ENCODE measurements at regions not wholly inside any gene's neighbourhood (a gene's known extent, or its start where the extent isn't known, plus 50 kb on each side); places are given as distances from the start of the nearest gene placed in this dataset.
"Not testable (repeated sequence)": the region's sequence is repeated elsewhere in the genome, so short reads cannot be mapped to it uniquely, and the experiment has no call there.

DNA sequence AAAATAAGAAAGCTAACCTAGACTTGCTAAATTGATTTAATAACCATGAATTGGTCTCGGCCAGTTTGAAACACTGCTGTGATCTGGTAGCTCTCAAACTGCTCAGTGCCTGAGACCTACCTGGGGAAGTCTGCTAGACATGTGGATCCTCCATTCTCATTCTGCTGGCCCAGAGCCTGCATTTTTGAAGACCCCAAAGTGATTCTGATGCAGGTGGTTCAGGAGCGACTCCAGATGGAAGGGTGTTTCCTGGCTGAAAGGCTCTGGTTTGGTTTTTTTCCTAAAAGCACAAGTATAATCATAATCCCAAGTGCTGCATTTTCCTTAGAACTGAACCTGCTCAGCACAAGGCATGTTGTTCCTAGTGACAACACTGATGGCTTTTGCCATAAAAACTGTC, 159.5 kb downstream of the ZNF664 start:
- H3K27ac Mint-ChIP-seq = no peak overlapping the region
- H3K4me3 Mint-ChIP-seq = no peak overlapping the region
- H3K36me3 Mint-ChIP-seq = no peaks in the 10 kb centered on the region
- DNase-seq = no peak
- H3K4me1 Mint-ChIP-seq = no peaks in the 10 kb centered on the region
- H3K27me3 Mint-ChIP-seq = no peaks in the 10 kb centered on the region
- H3K9me3 Mint-ChIP-seq = peaks cover 3% of the 10 kb centered on the region

DNA sequence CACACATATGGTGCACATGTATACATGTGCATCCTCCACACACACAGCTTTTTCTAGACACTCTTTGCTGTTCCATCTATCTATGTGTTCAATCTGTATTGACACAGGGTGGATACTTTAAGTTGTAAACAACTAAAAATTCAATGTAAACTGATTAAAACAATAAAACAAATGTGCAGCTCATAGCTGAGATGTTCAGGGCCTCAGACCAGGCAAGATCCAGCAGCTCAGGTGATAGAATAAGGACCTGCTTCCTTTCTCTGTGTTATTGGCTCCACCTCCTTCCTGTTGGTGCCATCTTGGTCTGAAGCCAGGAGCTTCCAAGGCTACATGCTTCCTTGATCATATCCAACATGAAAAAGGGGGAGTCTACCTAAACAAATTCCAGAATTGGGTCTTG, 158.1 kb upstream of the RFLNA start:
- DNase-seq = no peak
- Mint-ChIP-seq H3K36me3 (no peaks in the 10 kb centered on the region), H3K27ac (no peak overlapping the region), H3K27me3 (peaks cover 20% of the 10 kb centered on the region), H3K4me3 (no peak overlapping the region), H3K9me3 (peaks cover 3% of the 10 kb centered on the region), H3K4me1 (no peaks in the 10 kb centered on the region)

DNA sequence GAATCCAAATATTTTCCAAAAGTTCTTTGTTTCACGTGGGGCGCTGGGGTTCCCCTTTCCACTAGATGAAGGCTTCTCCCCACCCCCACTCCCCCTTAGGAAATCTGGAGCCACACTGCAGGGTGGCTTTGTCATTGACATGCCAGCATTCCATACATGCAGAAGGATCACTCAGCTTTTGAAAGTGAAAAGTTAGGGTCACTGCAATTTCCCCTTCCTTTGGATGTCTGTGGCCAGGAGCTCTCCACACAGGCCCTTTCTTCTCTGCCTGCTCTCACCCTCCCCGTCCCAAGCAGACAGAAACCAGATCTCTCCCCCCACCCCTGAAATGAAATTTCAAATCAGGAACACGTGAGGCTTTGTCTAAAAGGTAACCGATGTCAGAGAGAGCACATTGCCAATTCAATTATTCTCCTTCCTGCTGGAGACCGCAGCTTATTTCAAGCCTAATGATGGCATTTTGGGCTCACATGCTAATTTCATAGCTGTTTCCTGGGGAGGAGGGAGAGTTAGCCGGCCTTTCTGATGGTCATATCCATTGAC, 153.9 kb upstream of the RFLNA start:
- no peaks in the 10 kb centered on the region for H3K4me1 Mint-ChIP-seq
- peaks cover 4% of the 10 kb centered on the region for H3K36me3 Mint-ChIP-seq
- H3K9me3 Mint-ChIP-seq = peaks cover 6% of the 10 kb centered on the region
- H3K4me3 Mint-ChIP-seq = no peak overlapping the region
- peaks cover 27% of the 10 kb centered on the region for H3K27me3 Mint-ChIP-seq
- DNase-seq = no peak
- no peak overlapping the region for H3K27ac Mint-ChIP-seq

DNA sequence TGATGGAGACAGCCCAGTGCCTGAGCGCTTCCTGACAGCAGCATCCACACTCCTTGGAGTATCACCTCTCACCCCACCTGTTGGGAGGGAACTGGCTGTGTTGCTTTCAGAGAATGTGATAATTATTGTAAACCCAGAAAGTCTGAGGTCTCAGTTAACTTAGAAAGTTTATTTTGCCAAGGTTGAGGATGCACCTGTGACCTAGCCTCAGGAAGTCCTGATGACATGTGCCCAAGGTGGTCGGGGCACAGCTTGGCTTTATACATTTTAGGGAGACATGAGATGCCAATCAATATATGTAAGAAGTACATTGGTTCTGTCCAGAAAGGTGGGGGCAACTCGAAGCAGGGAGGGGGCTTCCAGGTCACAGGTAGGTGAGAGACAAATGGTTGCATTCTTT, 153.3 kb upstream of the RFLNA start:
- H3K36me3 Mint-ChIP-seq, H3K27ac Mint-ChIP-seq, H3K4me3 Mint-ChIP-seq, H3K9me3 Mint-ChIP-seq, DNase-seq, H3K4me1 Mint-ChIP-seq: not testable (repeated sequence)
- H3K27me3 Mint-ChIP-seq = peaks cover 27% of the 10 kb centered on the region

DNA sequence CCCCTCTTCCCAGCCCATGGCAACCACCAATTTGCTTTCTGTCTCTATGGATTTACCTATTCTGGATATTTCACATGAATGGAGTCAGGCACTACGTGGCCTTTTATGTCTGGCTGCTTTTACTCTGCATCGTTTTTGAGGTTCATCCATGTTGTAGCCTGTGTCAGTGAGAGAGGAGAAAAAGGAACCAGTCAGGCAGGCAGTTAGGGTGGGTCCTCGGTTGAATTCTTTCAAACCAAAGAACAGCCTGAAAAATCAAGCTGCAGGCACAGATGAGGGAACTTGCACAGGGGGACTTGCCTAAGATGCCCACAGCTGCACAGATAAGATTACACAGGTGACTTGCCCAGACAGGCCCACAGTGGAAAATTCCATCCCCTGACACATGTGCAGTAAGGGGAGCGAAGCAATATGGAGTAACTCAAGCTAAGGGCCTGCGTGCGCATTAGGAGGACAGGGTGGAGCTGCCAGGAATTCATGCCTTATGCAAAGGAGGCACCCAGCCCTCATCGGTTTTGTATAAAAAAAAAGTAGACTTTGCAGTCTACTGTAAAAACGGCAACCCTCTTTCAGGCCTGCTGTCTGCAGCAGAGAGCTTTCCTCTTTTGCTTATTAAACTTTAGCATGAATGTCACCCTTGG, 152.4 kb upstream of the RFLNA start:
- no peak overlapping the region for H3K4me3 Mint-ChIP-seq
- peaks cover 27% of the 10 kb centered on the region for H3K27me3 Mint-ChIP-seq
- DNase-seq = no peak
- no peaks in the 10 kb centered on the region for H3K4me1 Mint-ChIP-seq
- no peak overlapping the region for H3K27ac Mint-ChIP-seq
- H3K36me3 Mint-ChIP-seq = peaks cover 4% of the 10 kb centered on the region
- H3K9me3 Mint-ChIP-seq = peaks cover 4% of the 10 kb centered on the region

DNA sequence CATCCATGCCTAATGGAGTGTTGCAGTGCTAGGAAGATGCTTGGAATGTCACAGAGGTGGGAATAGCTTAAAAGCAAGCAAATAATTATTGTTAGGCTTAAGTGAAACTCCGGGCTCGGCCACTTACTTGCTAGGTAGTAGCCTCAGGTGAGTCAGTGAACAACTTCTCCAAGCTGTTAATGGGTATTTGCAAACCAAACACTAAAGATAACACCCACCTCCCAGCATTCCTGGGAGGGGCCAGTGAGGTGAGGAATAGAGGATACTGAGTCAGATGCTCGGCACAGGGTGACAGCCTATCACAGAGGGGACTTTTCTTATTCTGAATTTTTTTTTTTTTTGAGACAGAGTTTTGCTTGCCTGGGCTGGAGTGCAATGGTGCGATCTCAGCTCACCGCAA, 151.2 kb upstream of the RFLNA start:
- DNase-seq = no peak
- peaks cover 27% of the 10 kb centered on the region for H3K27me3 Mint-ChIP-seq
- H3K9me3 Mint-ChIP-seq = peaks cover 4% of the 10 kb centered on the region
- H3K4me1 Mint-ChIP-seq = no peaks in the 10 kb centered on the region
- no peak overlapping the region for H3K4me3 Mint-ChIP-seq
- H3K36me3 Mint-ChIP-seq = peaks cover 4% of the 10 kb centered on the region
- H3K27ac Mint-ChIP-seq = no peak overlapping the region

DNA sequence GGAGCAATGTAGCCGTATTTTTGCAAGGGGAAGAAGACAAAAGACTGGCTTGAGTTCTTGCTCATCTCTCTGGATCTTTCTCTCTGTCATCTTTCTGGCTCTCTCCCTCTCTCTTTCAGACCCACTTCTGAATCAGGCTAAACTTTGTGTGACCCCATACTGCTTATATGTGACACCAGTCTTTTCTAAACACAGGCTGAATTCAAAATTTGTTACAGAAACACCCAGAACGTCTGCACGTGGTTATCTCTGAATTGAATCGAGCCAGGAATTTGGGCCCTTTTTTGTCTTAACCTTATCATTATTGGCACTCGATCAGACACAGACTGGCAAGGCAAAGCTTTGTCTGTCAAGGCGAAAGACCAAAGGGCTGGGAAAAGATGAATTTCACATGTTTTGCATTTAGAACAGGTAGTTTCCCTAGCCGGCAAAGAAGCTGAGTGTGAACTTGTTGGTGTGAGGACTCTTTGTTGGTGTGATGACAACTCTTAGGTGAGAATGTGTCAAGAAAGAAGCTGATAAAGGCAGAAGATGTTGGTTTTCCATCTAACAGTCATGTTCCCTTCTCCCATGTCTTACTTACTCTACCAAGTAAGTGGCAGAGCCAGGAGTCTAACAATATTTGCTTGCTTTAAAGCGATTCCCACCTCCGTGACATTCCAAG, 150.2 kb upstream of the RFLNA start:
- Mint-ChIP-seq H3K27ac (no peak overlapping the region), H3K9me3 (peaks cover 4% of the 10 kb centered on the region), H3K4me1 (no peaks in the 10 kb centered on the region), H3K27me3 (peaks cover 22% of the 10 kb centered on the region), H3K4me3 (no peak overlapping the region), H3K36me3 (peaks cover 4% of the 10 kb centered on the region)
- no peak for DNase-seq

DNA sequence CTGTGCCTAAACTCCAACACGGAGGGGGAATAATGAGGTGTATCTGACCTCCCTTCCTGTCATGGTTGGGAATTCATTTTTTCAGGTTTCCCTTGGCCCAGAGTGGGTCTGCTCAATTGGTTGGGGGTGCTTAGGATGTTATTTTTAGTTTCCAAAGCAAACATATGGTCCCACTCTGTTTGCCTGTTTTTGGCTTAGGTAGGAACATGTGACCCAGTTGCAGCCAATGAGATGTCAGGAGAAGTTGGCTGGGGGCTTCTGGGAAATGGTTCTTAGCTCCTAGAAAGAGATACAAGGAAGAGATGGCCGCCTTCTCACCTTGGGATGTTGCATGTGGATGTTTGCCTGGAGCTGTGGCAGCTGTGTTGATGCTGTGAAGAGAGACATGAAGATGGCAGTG, 147.9 kb upstream of the RFLNA start:
- H3K4me3 Mint-ChIP-seq = no peak overlapping the region
- no peaks in the 10 kb centered on the region for H3K4me1 Mint-ChIP-seq
- H3K9me3 Mint-ChIP-seq = peaks cover 4% of the 10 kb centered on the region
- H3K27ac Mint-ChIP-seq = no peak overlapping the region
- H3K36me3 Mint-ChIP-seq = peaks cover 4% of the 10 kb centered on the region
- peaks cover 5% of the 10 kb centered on the region for H3K27me3 Mint-ChIP-seq
- no peak for DNase-seq

DNA sequence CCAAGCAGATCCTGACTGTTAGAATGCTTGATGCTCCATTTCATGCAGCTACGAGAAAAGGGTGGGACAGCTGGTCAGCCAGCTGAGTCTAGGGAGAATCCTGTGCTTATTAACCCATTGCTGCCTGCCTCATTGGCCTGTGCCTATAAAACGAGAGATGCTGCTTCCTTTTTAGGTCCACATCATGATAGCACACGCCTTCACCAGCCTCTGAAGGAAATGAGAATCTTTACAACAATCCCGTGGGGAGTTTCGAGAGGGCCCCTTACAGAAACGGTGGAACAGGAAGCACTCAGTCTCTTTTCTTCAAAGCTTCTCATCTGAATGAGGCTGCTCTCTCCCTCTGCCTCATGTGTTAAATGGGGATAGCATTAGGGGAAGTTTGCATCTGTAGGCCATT, 147.3 kb upstream of the RFLNA start:
- peaks cover under 1% of the 10 kb centered on the region for H3K36me3 Mint-ChIP-seq
- H3K9me3 Mint-ChIP-seq = no peaks in the 10 kb centered on the region
- H3K4me3 Mint-ChIP-seq = no peak overlapping the region
- H3K27ac Mint-ChIP-seq = no peak overlapping the region
- no peak for DNase-seq
- H3K4me1 Mint-ChIP-seq = no peaks in the 10 kb centered on the region
- H3K27me3 Mint-ChIP-seq = peaks cover 5% of the 10 kb centered on the region

DNA sequence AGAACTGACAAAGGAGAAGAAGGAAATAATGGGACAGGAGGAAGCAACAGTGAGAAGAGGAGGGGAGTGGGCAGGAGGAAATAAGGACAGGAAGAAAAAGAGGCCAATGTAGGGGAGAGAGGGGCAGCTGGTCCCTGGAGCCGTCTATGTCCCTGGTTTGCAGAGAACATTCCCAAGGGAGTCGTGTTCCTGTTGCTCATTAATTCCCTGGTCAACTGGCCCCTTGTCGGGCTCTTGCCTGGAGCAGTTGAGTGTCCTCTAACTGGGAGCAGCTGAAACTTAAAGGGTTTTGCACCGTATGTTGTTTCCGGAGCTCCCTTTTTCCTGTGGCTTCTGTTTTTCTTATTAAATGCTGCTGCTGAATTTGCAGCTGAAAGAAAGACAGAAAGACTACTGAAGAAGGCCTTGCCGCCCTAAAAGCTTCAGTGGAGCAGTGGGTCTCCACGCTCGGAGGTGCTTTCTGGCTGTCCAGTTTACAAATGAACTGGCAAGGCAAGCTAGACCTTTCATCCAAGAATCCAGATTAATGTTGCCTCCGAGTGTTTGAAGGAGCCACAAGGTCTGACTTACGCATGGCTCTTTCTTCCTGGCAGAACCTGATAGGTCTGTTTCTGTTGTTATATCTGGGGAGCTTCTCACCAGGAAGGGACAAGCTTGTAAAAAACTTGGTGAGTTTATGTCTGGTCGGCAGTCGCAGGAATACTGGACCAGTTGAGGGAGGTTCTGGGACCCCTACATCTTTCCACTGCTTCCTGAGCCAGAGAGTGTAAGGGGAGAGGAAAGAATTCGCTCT, 146.2 kb upstream of the RFLNA start:
- DNase-seq = no peak
- no peaks in the 10 kb centered on the region for H3K9me3 Mint-ChIP-seq
- no peak overlapping the region for H3K27ac Mint-ChIP-seq
- H3K27me3 Mint-ChIP-seq = peaks cover 5% of the 10 kb centered on the region
- H3K4me3 Mint-ChIP-seq = no peak overlapping the region
- H3K4me1 Mint-ChIP-seq = no peaks in the 10 kb centered on the region
- H3K36me3 Mint-ChIP-seq = no peaks in the 10 kb centered on the region

DNA sequence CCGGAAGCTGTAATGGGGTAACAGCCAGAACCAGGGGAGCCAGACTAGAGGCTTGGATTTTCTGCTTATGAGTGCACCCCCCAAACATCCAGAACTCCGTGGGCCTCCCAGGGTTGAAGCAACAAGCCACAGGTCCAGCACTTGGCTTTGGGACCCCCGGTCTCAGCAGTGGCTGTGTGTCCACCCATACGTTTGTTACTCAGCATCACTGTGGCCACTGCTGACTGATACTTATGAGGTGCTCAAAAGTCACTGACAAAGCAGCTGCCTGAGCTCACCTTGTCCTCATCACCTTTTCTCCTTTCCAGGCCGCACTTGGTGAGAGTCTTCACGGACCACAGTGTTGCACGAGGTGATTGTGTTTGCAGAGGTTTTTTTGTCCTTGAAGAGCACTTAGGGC, 145.6 kb upstream of the RFLNA start:
- Mint-ChIP-seq H3K4me1 (no peaks in the 10 kb centered on the region), H3K4me3 (no peak overlapping the region), H3K27me3 (peaks cover 5% of the 10 kb centered on the region), H3K36me3 (no peaks in the 10 kb centered on the region), H3K9me3 (no peaks in the 10 kb centered on the region), H3K27ac (no peak overlapping the region)
- DNase-seq = no peak

DNA sequence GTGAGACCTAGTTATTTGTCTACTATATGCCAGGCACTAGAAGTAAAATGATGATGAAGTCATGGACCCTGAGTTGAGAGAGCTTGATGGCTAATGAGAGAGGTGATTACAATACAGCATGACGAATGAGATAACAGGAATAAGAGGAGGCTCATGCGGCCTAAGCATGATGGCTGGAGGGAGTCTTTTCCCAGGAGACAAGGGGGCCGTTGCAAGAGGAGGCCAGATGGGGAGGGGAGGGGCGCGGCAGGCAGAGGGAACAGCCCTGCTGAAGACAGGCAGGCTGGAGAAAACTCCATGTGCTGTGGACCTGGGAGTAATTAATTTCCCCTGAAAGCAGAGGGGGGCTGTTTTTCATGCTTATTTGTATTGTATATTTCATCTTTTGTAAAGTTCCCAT, 144.7 kb upstream of the RFLNA start:
- H3K9me3 Mint-ChIP-seq = no peaks in the 10 kb centered on the region

DNA sequence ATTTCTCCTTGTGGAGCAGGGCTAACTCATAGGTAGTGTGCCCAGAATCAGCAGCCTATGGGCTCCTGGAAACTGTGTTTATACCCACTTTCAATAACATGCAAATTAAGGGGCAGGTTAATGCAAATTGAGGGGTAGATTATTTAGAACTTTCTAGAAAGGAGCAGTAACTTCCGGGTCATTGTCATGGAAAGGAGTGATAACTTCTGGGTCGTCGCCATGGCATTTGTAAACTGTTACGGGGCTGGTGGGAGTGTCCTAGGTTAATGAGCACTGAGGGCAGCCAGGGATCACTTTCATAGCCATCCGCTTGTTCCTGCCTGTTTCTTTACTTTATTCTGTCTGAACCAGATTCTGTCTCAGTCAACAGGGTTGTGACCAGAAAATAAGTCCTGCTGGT, 143.3 kb upstream of the RFLNA start:
- no peaks in the 10 kb centered on the region for H3K4me1 Mint-ChIP-seq

More for the DNA sequence above, 144.7 kb upstream of the RFLNA start:
- DNase-seq = no peak
- no peak overlapping the region for H3K27ac Mint-ChIP-seq
- H3K4me3 Mint-ChIP-seq = no peak overlapping the region
- H3K27me3 Mint-ChIP-seq = peaks cover 5% of the 10 kb centered on the region
- no peaks in the 10 kb centered on the region for H3K4me1 Mint-ChIP-seq
- no peaks in the 10 kb centered on the region for H3K36me3 Mint-ChIP-seq

DNA sequence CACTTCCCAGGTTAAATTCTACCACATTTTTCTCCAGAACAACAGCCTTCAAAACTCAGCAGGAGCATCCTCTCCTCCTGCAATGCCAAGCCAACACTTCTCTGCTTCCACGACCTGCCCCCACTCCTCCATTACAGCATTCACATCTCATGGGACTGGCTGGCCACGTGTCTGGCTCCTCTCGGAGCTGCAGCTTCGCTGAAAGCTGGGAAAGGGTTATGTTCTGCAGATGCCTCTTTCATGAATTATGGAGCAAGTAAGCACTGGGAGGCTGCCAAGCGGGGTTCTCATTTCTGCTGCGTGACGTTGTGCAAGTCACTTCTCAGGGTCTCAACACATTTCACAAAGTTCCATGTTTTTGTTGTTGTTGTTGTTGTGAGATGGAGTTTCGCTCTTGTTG, 142.2 kb upstream of the RFLNA start:
- H3K27ac Mint-ChIP-seq = no peak overlapping the region
- H3K4me1 Mint-ChIP-seq = no peaks in the 10 kb centered on the region

More for the DNA sequence above, 143.3 kb upstream of the RFLNA start:
- DNase-seq = no peak
- no peaks in the 10 kb centered on the region for H3K36me3 Mint-ChIP-seq
- no peak overlapping the region for H3K27ac Mint-ChIP-seq
- H3K4me3 Mint-ChIP-seq = no peak overlapping the region
- no peaks in the 10 kb centered on the region for H3K27me3 Mint-ChIP-seq
- H3K9me3 Mint-ChIP-seq = no peaks in the 10 kb centered on the region

DNA sequence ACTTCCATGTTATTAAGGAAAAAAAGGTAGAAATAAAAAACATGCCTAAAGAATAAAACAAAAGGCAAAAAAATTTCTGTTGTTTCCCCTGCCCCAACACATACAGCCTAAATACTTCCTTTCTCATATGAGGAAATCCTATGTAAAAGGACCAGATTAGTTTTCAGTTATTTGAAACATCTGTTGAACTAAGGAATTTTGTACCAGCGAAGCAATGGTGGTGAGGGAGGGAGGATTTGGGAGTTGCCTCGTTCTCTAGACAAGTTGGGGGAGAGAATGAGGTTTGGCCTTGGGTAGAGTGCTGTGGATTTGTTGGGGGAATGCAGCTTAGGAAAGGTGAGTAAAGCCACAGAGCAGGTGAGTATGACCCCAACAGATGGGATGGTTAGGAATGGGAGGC, 141.5 kb upstream of the RFLNA start:
- Mint-ChIP-seq H3K27me3 (no peaks in the 10 kb centered on the region), H3K9me3 (no peaks in the 10 kb centered on the region), H3K4me1 (no peaks in the 10 kb centered on the region), H3K36me3 (no peaks in the 10 kb centered on the region), H3K27ac (no peak overlapping the region), H3K4me3 (no peak overlapping the region)
- DNase-seq = no peak

More for the DNA sequence above, 142.2 kb upstream of the RFLNA start:
- no peaks in the 10 kb centered on the region for H3K27me3 Mint-ChIP-seq
- no peaks in the 10 kb centered on the region for H3K9me3 Mint-ChIP-seq
- DNase-seq = no peak
- no peaks in the 10 kb centered on the region for H3K36me3 Mint-ChIP-seq
- no peak overlapping the region for H3K4me3 Mint-ChIP-seq
